SK-N-SH (cell line): ENCODE measurements at regions not wholly inside any gene's neighbourhood (a gene's known extent, or its start where the extent isn't known, plus 50 kb on each side); places are given as distances from the start of the nearest gene placed in this dataset.

Source experiments
- CTCF ChIA-PET: fragments of 300-600, 350-600 bp; formaldehyde crosslinking; extraction: SDS; loops from one replicate; lab custom pipeline; 2021; lab: Yijun Ruan, JAX
- POLR2A ChIA-PET: fragments of 350-600 bp; sonication (Branson Sonifier 250); formaldehyde crosslinking; extraction: SDS; loops from one replicate; lab custom pipeline; 2020; ENCODE audit warnings: antibody characterized with exemption, inconsistent platforms; lab: Yijun Ruan, JAX
- DNase-seq: peaks from one replicate; pipeline ENCODE4 v3.0.0; 2012
- H2AFZ ChIP-seq: fragments of 200-600 bp; sonication (generic); 2 replicates; pipeline ENCODE4 v1.8.1; 2016; ENCODE audit warnings: antibody characterized with exemption, mild to moderate bottlenecking, low read depth
- H3F3A ChIP-seq: fragments of 200-600 bp; sonication (generic); replicated peaks from 2 replicates; pipeline ENCODE3; 2016; ENCODE audit warnings: antibody characterized with exemption, mild to moderate bottlenecking; ENCODE audit not compliant: insufficient read depth
- H3K27ac ChIP-seq, 2 experiments: fragments of 200-500 bp in 1 of 2; fragments of 200-600 bp in 1 of 2; sonication (Bioruptor generic) in 1 of 2; sonication (generic), shearing (Covaris generic) in 1 of 2; 2 replicates each; pipeline versions ENCODE4 v1.5.1 to v1.6.1; 2014 to 2016; ENCODE audit warnings: low read depth in 2 of 2, inconsistent platforms in 1 of 2, low read length in 1 of 2, mild to moderate bottlenecking in 1 of 2, mixed read lengths in 1 of 2
- H3K27me3 ChIP-seq: fragments of 200-600 bp; sonication (generic), shearing (Covaris generic); 2 replicates; pipeline ENCODE4 v1.6.1; 2016; ENCODE audit warnings: mixed run types; ENCODE audit not compliant: insufficient read depth
- H3K36me3 ChIP-seq, 2 experiments: fragments of 200-500 bp in 1 of 2; fragments of 200-600 bp in 1 of 2; sonication (Bioruptor generic) in 1 of 2; sonication (generic) in 1 of 2; replicated peaks in 1 of 2; 2 replicates each; pipeline versions ENCODE3 to v1.5.1; 2014 to 2016; ENCODE audit warnings: low read length in 1 of 2, mild to moderate bottlenecking in 1 of 2; ENCODE audit not compliant: insufficient read depth in 2 of 2, control insufficient read depth in 1 of 2
- H3K4me1 ChIP-seq, 2 experiments: fragments of 200-500 bp in 1 of 2; fragments of 200-600 bp in 1 of 2; sonication (Bioruptor generic) in 1 of 2; sonication (generic), shearing (Covaris generic) in 1 of 2; 2 replicates each; pipeline versions ENCODE4 v1.5.1 to v1.6.1; 2014 to 2016; ENCODE audit warnings: low read depth in 1 of 2, low read length in 1 of 2, mixed run types in 1 of 2; ENCODE audit not compliant: insufficient read depth in 2 of 2, control insufficient read depth in 1 of 2
- H3K4me2 ChIP-seq: fragments of 200-600 bp; sonication (generic), shearing (Covaris generic); 2 replicates; pipeline ENCODE4 v1.6.1; 2017; ENCODE audit warnings: mixed run types
- H3K4me3 ChIP-seq, 2 experiments: fragments of 200-500 bp in 1 of 2; fragments of 200-600 bp in 1 of 2; sonication (Bioruptor generic) in 1 of 2; sonication (generic), shearing (Covaris generic) in 1 of 2; 2 replicates each; pipeline versions ENCODE4 v1.5.1 to v1.8.1; 2014 to 2016; ENCODE audit warnings: low read depth in 2 of 2, inconsistent platforms in 1 of 2, low read length in 1 of 2, mild to moderate bottlenecking in 1 of 2, mixed read lengths in 1 of 2, moderate library complexity in 1 of 2
- H3K79me2 ChIP-seq: fragments of 200-600 bp; sonication (generic); 2 replicates; pipeline ENCODE4 v1.8.1; 2017; ENCODE audit warnings: mild to moderate bottlenecking; ENCODE audit not compliant: insufficient read depth
- H3K9ac ChIP-seq: fragments of 200-600 bp; sonication (generic); 2 replicates; pipeline ENCODE4 v1.6.1; 2017; ENCODE audit warnings: mixed run types
- H3K9me2 ChIP-seq: fragments of 200-600 bp; sonication (generic); 2 replicates; pipeline ENCODE4 v1.6.1; 2017; ENCODE audit warnings: mixed run types
- H3K9me3 ChIP-seq: fragments of 200-600 bp; sonication (generic); 2 replicates; pipeline ENCODE4 v1.6.1; 2017; ENCODE audit warnings: mixed run types, mild to moderate bottlenecking, moderate library complexity
- H4K20me1 ChIP-seq: fragments of 200-600 bp; sonication (generic); 2 replicates; pipeline ENCODE4 v1.6.1; 2017; ENCODE audit warnings: mild to moderate bottlenecking, mixed run types; ENCODE audit not compliant: insufficient read depth
- CHD2 ChIP-seq: fragments of 150-350 bp; IDR thresholded peaks from 2 replicates; pipeline ENCODE4 v1.6.1; 2018; ENCODE audit warnings: low read length; ENCODE audit not compliant: partially characterized antibody
- GABPA ChIP-seq: IDR thresholded peaks from 2 replicates; pipeline ENCODE4 v1.4.0; 2012; ENCODE audit warnings: low read depth, mild to moderate bottlenecking
- MEF2A ChIP-seq: IDR thresholded peaks from 2 replicates; pipeline ENCODE4 v1.4.0; 2012; ENCODE audit warnings: low read depth, borderline replicate concordance
- NRF1 ChIP-seq: IDR thresholded peaks from 2 replicates; pipeline ENCODE4 v1.6.1; 2012; ENCODE audit warnings: low read depth, mild to moderate bottlenecking, low read length
- RFX5 ChIP-seq: IDR thresholded peaks from 2 replicates; pipeline ENCODE4 v1.6.1; 2012; ENCODE audit warnings: mild to moderate bottlenecking, improper control_type of control experiment, low read length
- SMC3 ChIP-seq: IDR thresholded peaks from 2 replicates; pipeline ENCODE4 v1.6.1; 2012; ENCODE audit warnings: low read depth, low read length, improper control_type of control experiment
- TAF1 ChIP-seq: IDR thresholded peaks from 2 replicates; pipeline ENCODE4 v1.6.1; 2012; ENCODE audit warnings: low read depth, mild to moderate bottlenecking, low read length, moderate library complexity, borderline replicate concordance
- TCF12 ChIP-seq: IDR thresholded peaks from 2 replicates; pipeline ENCODE4 v1.4.0; 2012
- WGBS: methylation state at CpG from one replicate; pipeline ENCODE4 v1.1.6; 2017; ENCODE audit warnings: low lambda C conversion rate; 5-methylcytosine and 5-hydroxymethylcytosine counted together
- TF ChIP-seq, protein P1 (sequence below): IDR thresholded peaks from 2 replicates; pipeline ENCODE4 v1.6.1; 2012; ENCODE audit warnings: mild to moderate bottlenecking, low read depth, low read length, moderate library complexity
- TF ChIP-seq, protein P2 (sequence below): IDR thresholded peaks from 2 replicates; pipeline ENCODE4 v1.4.0; 2012; ENCODE audit warnings: low read depth
- TF ChIP-seq, protein P3 (sequence below): IDR thresholded peaks from 2 replicates; pipeline ENCODE4 v1.4.0; 2012; ENCODE audit warnings: low read depth, borderline replicate concordance
- TF ChIP-seq, protein P4 (sequence below): IDR thresholded peaks from 2 replicates; pipeline ENCODE4; 2012

DNA sequence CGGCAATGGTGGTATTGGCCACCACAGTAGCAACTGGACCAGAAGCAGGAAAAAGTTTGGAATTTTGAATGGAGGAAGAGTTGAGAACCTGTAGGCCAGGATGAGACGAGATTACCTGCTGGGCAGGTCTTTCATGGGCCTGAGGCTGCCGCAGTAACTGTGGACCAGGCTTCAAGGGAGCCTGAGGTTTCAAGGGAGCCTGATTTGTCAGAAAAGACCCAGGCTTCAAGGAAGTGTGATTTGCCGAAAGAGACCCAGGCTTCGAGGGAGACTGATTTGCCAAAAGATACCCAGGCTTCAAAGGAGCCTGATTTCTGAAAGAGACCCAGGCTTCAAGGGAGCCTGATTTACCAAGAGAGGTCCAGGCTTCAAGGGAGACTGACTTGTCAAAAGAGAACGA is 66.6 kb upstream of the ARL4D start (continued):
- TF ChIP-seq, protein P1, sequence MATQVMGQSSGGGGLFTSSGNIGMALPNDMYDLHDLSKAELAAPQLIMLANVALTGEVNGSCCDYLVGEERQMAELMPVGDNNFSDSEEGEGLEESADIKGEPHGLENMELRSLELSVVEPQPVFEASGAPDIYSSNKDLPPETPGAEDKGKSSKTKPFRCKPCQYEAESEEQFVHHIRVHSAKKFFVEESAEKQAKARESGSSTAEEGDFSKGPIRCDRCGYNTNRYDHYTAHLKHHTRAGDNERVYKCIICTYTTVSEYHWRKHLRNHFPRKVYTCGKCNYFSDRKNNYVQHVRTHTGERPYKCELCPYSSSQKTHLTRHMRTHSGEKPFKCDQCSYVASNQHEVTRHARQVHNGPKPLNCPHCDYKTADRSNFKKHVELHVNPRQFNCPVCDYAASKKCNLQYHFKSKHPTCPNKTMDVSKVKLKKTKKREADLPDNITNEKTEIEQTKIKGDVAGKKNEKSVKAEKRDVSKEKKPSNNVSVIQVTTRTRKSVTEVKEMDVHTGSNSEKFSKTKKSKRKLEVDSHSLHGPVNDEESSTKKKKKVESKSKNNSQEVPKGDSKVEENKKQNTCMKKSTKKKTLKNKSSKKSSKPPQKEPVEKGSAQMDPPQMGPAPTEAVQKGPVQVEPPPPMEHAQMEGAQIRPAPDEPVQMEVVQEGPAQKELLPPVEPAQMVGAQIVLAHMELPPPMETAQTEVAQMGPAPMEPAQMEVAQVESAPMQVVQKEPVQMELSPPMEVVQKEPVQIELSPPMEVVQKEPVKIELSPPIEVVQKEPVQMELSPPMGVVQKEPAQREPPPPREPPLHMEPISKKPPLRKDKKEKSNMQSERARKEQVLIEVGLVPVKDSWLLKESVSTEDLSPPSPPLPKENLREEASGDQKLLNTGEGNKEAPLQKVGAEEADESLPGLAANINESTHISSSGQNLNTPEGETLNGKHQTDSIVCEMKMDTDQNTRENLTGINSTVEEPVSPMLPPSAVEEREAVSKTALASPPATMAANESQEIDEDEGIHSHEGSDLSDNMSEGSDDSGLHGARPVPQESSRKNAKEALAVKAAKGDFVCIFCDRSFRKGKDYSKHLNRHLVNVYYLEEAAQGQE = no peak
- no peak for TF ChIP-seq NRF1
- no peak for TF ChIP-seq MEF2A
- TF ChIP-seq, protein P2, sequence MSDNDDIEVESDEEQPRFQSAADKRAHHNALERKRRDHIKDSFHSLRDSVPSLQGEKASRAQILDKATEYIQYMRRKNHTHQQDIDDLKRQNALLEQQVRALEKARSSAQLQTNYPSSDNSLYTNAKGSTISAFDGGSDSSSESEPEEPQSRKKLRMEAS = no peak
- TF ChIP-seq TAF1 = no peak
- TF ChIP-seq, protein P3, sequence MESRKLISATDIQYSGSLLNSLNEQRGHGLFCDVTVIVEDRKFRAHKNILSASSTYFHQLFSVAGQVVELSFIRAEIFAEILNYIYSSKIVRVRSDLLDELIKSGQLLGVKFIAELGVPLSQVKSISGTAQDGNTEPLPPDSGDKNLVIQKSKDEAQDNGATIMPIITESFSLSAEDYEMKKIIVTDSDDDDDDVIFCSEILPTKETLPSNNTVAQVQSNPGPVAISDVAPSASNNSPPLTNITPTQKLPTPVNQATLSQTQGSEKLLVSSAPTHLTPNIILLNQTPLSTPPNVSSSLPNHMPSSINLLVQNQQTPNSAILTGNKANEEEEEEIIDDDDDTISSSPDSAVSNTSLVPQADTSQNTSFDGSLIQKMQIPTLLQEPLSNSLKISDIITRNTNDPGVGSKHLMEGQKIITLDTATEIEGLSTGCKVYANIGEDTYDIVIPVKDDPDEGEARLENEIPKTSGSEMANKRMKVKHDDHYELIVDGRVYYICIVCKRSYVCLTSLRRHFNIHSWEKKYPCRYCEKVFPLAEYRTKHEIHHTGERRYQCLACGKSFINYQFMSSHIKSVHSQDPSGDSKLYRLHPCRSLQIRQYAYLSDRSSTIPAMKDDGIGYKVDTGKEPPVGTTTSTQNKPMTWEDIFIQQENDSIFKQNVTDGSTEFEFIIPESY = no peak
- no peak for TF ChIP-seq CHD2
- TF ChIP-seq, all 33 proteins: peak for 0

DNA sequence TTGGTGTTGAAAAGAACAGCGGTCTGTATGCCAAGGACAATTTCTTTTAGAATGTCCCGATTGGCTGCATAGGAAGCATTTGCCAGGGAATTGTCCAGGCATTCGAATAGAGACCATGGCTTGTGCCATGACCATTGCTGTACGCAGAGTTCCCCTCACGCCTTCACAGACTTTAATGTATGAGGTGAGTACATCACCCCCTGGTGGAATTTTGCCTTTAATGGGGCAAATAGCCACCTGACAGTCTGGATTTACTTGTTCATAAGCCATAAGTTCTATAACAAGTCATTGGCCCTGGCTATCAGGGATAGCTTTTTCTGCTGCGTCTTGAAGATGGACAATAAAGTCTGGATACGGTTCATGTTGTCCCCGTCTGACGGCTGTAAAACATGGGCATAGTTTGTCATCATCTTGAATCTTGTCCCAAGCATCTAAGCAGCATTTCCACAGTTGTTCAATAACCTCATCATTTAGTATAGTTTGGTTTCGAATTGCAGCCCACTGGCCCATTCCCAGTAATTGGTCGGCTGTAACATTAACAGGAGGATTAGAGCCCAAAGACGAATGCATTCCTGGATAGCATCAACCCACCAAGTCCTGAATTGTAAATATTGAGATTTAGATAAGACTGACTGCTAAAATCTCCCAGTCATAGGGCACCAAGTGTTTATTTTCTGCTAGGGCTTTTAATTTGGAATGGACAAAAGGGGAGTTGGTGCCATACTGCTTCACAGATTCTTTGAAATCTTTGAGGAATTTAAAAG is 67.7 kb upstream of the ARL4D start:
- Histone ChIP-seq H3K4me1 (peaks cover 5 to 6% of the 10 kb centered on the region in 2 experiments; a peak in 1 of 4 replicates), H4K20me1 (no peaks in the 10 kb centered on the region), H3K36me3 (no peaks in the 10 kb centered on the region), H3K4me3 (no peak overlapping the region)
- TF ChIP-seq RFX5 (no peak), GABPA (no peak), TCF12 (no peak), SMC3 (no peak)
- TF ChIP-seq, protein P2 = no peak
- TF ChIP-seq, protein P4, sequence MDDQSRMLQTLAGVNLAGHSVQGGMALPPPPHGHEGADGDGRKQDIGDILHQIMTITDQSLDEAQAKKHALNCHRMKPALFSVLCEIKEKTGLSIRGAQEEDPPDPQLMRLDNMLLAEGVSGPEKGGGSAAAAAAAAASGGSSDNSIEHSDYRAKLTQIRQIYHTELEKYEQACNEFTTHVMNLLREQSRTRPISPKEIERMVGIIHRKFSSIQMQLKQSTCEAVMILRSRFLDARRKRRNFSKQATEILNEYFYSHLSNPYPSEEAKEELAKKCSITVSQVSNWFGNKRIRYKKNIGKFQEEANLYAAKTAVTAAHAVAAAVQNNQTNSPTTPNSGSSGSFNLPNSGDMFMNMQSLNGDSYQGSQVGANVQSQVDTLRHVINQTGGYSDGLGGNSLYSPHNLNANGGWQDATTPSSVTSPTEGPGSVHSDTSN = no peak
- TF ChIP-seq, all 33 proteins: peak for 0
- Histone ChIP-seq H2AFZ (no peak overlapping the region), H3K4me2 (no peak overlapping the region), H3F3A (peaks cover 6% of the 10 kb centered on the region), H3K9me2 (no peaks in the 10 kb centered on the region), H3K79me2 (no peaks in the 10 kb centered on the region), H3K9ac (no peak overlapping the region), H3K27ac (no peak overlapping the region), H3K27me3 (no peaks in the 10 kb centered on the region), H3K9me3 (no peaks in the 10 kb centered on the region)
- POLR2A ChIA-PET = no interaction called here
- CTCF ChIA-PET = no interaction called here
- no peak for DNase-seq
- 85% methylated on average over 12 of the region's 12 CpGs for WGBS
